Right lobe of liver (tissue), 4 donors: ENCODE measurements at regions not wholly inside any gene's neighbourhood (a gene's known extent, or its start where the extent isn't known, plus 50 kb on each side); places are given as distances from the start of the nearest gene placed in this dataset.

Experiments used
- POLR2A ChIP-seq: fragments of 450-650 bp; IDR thresholded peaks from one replicate; pipeline ENCODE4 v1.6.1; 2017; ENCODE audit warnings: antibody characterized with exemption, mild to moderate bottlenecking
- TF ChIP-seq, protein P1 (sequence below), 4 donors: fragments of 200-600 bp in 3 of 4; fragments of 450-650 bp in 1 of 4; IDR thresholded peaks; one replicate each; pipeline versions ENCODE4 v1.5.1 to v1.8.0; 2016 to 2022; ENCODE audit warnings: antibody characterized with exemption in 4 of 4, mild to moderate bottlenecking in 2 of 4
- donor health status: DM: no; HTN: no; CAD: no.
- donor health status: DM: no; HTN: no; CAD: no.
- donor health status: DM: no; HTN: yes; CAD: no.

DNA sequence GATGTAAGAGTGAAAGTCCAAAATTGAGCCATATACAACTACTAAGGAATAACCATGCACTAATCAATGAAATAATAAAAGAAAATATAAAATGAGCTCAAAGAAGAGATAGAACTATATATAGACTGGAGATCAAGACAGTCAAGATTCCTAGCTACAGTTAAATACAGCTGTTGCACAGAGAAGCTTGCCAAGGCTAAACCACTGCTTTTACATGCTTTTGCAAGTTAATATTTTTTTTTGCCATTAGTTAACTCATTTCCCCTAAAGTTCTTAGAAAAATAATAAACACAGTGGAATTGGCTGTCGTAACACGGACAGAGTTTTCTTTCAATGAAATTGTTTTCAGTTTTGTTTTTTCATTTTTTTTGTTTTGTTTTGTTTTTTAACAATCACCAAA is 123.0 kb downstream of the VGLL3 start:
- TF ChIP-seq, protein P1, sequence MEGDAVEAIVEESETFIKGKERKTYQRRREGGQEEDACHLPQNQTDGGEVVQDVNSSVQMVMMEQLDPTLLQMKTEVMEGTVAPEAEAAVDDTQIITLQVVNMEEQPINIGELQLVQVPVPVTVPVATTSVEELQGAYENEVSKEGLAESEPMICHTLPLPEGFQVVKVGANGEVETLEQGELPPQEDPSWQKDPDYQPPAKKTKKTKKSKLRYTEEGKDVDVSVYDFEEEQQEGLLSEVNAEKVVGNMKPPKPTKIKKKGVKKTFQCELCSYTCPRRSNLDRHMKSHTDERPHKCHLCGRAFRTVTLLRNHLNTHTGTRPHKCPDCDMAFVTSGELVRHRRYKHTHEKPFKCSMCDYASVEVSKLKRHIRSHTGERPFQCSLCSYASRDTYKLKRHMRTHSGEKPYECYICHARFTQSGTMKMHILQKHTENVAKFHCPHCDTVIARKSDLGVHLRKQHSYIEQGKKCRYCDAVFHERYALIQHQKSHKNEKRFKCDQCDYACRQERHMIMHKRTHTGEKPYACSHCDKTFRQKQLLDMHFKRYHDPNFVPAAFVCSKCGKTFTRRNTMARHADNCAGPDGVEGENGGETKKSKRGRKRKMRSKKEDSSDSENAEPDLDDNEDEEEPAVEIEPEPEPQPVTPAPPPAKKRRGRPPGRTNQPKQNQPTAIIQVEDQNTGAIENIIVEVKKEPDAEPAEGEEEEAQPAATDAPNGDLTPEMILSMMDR (IDR thresholded peaks at IDR 0.05), result no peak
- no peak for TF ChIP-seq POLR2A
